ENCODE measurements at regions not wholly inside any gene's neighbourhood (a gene's known extent, or its start where the extent isn't known, plus 50 kb on each side); places are given as distances from the start of the nearest gene placed in this dataset.

DNA sequence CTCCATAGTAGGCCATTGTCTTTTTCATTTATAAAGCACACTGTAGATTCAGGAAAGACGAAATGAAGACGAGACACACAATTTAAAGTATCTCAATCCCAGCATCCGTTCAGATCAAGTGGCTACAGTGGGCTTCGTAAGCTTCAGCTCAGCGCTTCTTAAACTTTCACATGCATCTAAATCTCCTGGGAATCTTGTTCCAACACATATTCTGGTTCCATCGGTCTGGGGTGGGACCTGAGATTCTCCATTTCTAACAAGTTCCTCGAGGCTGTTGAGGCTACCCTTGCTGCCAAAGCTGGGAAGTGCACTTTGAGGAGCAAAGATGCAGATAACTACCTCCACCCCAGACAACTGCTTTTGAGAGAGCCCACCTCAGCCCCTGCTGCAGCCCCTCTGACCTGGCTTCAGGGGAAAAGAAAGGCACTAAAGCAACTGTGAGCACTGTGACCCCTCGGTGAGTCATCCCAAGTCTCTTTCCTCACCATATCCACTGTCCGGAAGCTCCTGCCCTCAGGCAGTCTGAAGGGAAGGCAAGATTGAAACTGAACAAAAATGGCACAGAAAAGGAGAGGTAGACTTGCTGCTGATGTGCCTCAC, 201.1 kb upstream of the FBXO11 start:
- no peak for DNase-seq (ENCODE audit: low read depth in 2 of 2)

DNA sequence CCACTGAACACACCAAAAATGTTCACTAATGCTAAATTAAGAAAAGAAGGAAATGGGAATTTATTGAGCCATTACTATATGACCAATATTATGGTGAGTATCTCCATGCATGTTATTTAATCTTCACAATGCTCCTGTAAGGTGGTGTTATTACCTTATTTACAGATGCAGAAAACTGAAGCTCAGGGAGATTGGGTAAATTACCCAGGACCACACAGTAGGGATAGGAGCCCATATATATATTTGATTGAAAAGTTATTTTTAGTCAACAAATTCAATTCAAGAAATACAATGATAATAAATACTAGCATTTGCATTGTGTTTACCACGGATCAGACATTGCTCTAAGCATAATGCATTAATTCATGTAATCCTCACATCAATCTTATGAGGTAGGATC, 202.2 kb upstream of the FBXO11 start:
- no peak for DNase-seq (ENCODE audit: low read depth in 2 of 2)

DNA sequence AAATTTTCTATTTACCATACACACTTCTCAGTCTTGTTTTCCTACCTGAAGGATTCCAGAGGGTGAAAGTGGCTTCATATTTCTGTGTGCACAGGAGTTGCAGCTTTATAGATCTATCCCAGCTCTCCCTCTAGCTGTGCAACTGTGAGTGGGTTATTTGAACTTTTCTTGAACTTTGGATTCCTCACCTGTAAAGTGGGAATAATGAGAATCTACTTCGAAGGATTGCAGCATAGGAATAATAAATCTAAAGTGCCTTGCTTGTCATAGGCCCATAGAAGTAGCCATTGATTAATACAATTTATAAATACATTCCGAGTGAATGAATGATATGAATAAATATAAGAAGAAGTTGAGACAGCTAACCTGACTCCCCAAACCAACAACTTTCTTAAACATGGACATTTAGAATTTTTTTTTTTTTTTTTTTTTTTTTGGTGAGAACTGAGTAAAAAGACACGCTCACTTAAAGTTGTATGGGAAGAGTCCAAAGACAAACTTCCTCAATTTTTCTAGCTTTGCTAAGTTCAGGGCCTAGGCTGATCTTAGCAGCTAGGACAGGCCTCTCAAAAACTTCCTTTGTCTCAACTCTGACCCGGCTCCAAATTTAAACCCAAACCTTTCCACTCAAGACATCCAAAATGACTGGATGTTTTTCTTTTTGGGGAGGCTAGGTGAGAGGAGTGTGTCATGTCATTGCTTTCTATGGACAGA, 203.3 kb upstream of the FBXO11 start:
- no peak for DNase-seq (ENCODE audit: low read depth in 2 of 2)

DNA sequence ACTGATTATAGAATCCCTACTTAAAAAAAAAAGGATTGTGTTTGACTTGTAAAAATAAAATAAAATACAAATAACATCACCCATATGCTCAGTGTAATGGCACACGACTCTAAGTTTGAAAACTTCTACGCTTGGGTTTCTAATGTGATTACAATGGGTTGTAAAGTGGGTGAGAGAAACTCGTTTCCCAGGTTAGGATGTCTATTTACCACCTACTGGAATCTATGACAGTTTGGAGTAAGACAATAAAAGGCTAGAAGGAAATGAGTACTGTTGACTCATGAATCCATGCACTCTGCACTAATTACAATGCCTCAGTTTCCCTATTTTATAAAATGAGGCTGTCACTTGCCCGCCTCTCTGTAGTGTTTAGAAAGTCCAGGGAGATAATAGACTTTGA, 204.0 kb upstream of the FOXN2 start:
- no peak for DNase-seq (ENCODE audit: low read depth in 2 of 2)

DNA sequence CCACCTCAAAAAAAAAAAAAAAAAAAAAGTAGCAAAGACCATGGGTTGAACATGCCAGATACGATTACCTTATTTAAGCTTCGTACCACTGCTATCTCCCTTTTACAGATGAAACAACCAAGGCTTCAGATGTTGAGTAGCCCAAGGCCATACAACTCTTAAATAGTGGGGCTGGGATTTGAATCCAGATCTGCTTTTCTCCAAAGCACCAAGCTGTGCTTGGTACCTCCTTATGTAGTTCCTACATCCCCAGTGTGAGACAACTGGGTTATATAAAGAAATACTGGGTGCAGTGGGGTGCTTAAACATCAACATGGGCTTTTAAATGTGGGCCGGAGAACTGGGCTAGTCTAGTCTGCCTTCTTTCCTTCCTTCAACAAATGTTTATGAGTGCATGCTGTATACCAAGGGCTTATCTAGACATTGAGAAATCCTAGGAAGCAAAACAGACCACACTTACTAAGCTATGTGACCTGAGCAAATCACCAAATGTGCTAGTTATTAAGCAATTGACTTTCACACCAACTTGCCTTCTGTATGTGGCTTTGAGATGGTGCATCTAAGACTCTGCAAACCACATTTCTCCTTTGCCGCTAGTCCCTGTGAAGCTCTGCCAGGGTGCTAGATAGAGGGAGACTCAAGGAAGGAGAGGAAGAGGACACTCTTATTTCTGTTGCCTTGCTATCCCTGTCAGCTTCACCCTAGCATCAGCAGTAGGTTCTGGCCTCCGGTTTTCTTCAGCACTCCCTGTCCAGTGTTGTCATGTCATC, 201.4 kb upstream of the FOXN2 start:
- no peak for DNase-seq (ENCODE audit: low read depth in 2 of 2)

DNA sequence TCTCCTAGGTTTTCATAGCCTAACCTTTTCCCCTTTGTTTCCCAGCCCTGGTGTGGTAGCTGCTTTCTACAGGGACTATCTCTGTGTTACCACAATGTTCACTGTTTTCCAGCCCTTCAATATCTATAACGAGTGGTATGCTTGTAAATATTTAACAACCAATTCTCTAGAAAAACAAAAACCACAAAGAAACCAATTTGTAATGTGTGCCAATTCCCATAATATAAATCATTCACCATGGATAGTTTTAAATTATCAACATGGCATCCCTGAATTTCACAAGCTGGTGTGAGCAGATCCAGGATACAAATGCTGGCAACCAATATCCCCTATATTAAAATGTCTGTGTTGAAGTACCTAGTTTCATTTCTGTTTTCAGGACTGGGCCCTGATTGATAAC, 200.7 kb upstream of the FOXN2 start:
- no peak for DNase-seq (ENCODE audit: low read depth in 2 of 2)

DNA sequence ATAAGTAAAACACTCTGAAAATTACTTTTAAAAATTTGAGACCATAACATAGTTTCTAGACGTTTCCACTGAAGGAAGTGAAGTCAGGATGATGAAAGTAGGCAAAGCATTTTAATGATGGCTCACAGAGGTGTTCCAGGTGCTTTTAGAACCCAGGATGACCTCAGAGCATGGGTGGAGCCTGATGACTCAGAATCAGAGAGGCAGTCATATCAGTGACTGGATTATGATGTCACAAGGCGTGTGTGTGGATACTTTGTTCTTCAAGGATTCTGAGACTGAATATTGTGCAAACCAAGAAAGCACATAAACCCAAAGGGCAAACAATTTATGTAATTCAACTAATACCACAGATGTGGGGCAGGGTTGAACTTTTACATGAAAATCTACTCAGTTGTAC, 200.2 kb upstream of the FOXN2 start:
- DNase-seq (ENCODE audit: low read depth in 2 of 2): peak; percentile 32 to 46

DNA sequence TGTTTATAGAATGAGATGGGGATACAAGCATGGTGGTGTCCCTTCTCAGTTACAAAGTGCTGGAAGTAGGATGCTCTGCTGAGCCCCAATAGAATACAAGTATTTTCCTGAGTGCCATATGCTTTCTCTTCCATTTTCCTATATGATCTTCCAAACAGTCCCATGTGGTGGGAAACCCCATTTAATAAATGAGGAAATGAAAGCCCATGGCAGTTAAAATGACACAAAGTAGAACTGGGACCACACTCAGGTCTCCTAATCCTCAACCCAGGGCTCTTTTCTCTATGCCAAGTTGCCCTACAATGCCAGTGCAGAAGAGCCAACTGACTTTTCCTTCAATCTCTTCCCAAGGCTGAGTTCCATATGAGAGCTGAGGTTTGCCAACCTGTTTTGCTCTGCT, 198.0 kb upstream of the FOXN2 start:
- DNase-seq (ENCODE audit: low read depth in 2 of 2): no peak

DNA sequence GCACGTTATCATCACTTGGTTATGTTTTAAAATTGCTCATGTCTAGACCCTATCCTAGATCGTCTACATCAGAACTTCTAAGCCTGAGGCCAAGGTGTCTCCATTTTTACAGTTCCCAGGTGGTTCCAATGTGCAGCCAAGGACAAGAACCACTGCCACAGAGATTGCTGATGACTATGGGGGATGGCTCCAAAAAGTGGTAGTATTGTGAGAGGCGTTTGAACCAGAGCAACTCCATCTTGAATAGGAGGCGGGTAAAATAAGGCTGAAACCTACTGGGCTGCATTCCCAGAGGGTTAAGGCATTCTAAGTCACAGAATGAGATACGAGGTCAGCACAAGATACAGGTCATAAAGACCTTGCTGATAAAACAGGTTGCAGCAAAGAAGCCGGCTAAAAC, 195.6 kb upstream of the FOXN2 start:
- no peak for DNase-seq (ENCODE audit: low read depth in 2 of 2)

DNA sequence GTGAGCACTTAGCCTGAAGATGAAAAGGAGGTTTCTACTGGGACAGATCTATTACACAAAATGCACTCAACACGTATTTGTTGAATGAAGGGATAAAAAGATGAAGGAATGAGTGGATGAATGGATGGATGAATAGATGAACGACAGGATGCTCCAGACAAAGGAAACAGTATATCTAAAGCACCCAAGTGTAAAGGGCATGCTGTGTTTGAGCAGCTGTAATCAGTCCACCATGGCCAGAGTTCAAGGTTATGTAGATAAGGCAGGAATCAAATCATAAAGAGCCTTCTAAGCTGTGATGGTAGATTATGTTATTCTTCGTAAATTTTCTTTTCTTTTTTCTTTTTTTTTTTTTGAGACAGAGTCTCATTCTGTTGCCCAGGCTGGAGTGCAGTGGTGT, 194.4 kb upstream of the FOXN2 start:
- no peak for DNase-seq (ENCODE audit: low read depth in 2 of 2)

DNA sequence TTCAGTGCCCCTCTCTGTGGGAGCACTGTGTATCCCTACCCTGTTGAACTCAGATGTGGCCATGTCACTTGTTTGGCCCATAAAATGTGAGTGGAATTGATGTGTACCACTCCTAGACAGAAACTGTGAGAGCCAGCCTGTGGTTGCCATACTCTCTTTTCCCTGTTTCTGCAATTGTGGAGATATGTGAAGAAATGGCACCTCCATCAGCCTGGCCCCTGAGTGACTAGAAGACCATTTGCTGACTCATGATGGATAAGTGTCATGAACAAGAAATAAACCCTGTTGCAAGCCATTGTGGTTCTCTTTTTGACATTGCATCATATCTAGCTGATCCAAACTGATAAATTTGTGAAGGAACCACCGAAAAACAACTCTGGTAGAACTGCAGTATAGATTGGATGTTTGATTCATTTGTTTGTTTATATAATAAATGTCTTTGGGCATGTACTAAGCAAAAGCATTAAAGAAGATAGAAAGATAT, 193.7 kb upstream of the FOXN2 start:
- no peak for DNase-seq (ENCODE audit: low read depth in 2 of 2)

DNA sequence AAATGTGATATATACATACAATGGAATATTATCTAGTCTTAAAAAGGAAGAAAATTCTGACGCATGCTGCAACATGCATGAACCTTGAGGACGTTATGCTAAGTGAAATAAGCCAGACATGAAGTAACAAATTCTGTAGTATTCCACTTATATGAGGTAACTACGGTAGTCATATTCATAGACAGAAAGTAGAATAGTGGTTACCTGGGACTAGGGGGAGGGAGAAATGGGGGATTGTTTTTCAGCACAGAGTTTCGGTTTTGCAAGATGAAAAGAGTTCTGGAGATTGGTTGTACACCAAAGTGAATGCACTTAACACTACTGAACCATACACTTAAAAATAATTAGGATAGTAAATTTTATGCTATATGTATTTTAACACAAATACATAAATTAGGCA, 192.3 kb upstream of the FOXN2 start:
- DNase-seq (ENCODE audit: low read depth in 2 of 2): no peak

DNA sequence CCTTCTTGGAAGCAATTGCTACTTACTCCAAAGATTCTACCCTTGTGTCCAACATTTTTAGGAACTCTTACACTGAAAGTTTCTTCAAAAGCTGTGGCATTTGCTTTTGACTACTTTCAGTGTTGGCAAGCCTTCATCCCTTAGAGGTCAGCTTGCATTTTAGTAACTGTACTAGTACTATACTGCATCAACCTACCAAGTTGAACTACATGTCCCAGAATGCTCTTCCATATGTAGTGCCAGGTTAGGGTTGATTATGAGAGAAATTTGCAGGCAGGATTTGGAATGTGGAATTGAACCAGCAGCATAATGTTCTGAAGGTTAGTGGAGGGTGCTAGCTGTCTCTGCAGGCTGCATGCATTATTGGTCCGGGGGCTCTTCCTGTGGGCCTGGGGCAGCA, 189.9 kb upstream of the FOXN2 start:
- no peak for DNase-seq (ENCODE audit: low read depth in 2 of 2)

DNA sequence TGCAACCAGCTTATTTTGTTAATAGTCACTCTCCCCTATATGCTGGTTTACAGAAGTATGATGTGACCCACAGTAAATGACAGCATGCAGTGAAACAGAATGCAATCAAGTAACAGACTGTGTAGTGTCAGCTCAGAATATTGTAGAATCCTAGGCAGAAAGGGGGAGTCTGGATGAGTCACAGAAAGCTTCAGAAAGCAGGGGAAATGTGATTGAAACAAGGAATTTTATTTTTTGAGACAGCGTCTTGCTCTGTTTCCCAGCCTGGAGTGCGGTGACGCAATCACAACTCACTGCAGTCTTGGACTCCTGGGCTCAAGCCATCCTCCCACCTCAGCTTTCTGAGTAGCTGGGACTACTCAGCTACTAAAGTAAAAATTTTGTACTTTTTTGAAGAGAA, 188.3 kb upstream of the FOXN2 start:
- DNase-seq (ENCODE audit: low read depth in 2 of 2): no peak

DNA sequence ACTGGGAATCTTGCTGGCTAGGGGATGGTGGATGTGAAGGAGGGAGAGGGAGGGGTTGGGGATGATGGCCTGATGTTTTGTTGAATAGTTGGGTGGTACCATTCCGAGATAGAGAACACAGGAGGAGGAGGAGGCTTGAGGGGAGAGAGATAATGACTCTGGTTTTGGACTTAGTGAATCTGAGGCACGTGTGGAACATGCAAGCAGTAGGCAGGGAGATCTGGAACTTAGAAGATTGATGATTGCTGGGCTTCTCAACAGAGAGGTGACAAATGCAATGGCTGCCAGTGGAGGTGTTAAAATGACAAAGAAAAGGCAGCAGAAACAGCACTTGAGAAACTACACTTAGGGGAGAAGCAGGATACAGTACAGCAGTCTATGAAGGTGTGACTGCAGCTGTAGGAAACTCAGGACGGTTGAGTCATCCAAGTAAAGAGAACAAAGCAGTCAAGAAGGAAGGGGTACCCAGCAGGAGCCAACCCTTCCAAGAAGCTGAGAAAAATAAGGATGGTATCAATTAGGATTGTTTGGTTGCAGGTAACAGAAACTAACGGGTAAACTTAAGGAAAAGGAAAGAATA, 186.8 kb upstream of the FOXN2 start:
- no peak for DNase-seq (ENCODE audit: low read depth in 2 of 2)

DNA sequence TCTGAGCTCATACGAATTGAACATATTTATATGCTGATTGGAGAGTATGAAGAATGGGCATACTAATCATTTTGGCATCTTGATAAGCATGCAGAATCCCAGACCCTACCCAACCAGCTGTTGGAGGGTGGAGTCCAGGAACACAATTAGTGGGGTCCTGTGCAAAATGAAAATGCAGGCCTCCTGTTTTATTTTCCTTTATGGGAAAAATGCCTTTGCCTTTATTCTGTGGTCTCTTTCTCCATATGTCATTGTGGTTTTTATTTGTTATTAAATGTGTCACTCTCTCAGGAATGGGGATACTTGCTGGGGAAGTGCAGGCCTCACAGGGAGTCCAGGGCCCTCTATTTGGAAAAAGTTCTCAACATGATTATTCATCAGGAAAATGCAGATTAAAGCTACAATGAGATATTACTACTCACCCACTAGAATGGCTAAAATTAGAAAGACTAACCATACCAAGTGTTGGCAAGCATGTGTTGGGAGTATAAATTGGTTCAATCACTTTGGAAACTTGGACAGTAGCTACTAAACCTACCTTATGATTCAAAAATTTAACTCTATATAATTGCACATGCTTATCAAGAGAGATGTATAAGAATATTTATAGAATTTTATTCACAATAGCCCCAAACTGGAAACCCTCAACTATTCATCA, 185.1 kb upstream of the FOXN2 start:
- no peak for DNase-seq (ENCODE audit: low read depth in 2 of 2)

DNA sequence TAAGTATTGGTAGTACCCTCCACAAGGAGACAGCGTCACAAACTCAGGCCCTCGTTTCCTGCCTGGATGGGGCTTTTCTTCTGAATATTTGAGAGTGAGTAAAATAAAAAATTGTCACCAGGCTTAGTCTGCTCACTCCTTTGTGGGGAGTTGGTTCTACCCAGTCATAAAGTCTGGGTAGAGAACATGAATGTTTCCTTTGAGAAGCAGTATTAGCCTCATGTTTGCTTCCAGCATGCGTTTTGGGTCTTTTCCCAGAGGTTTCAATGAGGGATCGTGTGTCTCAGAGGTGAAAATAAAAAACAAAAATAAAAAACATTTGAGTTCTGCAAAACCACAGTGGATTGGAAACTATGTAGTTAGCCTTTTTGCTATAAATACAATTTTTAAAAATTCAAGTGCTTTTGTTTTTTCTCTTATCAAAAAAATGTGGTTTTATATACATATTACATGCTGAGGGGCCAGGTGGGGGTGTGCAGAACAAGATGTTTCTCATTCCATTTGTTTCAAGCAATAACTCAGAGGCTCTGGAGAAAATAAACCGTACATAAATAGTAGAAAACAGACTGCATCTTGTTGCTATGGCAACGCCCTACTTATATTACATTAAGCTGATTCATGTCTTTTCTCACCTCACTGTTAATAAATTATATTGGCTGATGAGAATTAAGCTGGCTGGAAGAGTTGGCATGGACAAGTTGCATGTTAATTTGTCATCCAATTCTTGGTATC, 182.8 kb upstream of the FOXN2 start:
- DNase-seq (ENCODE audit: low read depth in 2 of 2): no peak

DNA sequence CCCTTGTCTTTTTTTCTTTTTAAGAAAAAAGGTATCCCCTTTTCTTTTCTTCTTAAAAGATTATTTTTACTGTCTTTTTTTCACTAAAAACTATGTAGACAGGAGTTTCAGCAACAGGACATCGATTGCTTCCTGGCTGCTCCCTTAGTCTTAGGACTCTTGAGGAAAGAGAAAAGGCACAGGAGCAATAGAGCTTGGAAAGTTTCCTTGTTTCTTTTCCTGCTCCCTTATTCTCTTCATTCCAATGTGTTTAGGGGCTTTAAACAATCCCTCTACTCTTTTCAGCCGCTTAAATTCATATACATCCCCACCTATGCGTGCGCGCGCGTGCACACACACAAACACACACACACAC, 182.2 kb upstream of the FOXN2 start:
- no peak for DNase-seq (ENCODE audit: low read depth in 2 of 2)

DNA sequence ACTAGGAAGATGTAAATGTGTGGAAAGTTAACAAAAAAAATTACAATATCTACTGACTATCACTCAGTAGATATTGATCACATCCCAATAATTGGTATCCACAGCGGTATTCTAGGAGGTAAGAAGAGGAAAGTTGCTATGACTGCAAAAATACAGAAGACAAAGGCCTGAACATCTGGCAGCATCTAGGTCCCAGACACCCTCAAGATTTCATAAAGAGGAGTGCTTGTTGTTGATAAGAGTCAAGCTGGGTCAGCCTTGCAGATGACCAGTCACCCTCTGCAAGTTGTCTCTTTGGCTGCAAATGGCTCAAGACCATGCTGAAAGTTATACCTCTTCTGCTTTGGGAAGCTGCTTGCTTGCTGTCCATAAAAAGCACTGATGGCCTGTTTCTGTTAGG, 179.8 kb upstream of the FOXN2 start:
- no peak for DNase-seq (ENCODE audit: low read depth in 2 of 2)

DNA sequence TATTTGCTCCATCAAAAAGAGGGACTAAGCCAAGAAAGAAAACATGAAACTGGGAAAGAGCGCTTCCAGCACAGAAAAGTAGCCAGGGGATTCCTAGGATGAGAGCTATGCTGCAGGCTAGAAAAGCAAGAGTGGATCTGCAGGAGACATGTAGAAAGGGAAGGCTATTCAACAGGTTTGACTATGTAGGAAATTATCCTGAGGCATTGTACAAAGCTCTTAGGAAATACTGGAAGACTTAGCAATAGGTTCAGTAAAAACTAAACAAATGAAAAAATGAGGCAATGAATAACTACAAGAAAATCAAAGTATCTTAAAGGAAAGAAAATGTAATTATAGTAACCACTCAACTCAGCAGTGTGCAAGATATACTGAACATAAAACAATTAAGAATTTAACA, 178.7 kb upstream of the FOXN2 start:
- no peak for DNase-seq (ENCODE audit: low read depth in 2 of 2)

DNA sequence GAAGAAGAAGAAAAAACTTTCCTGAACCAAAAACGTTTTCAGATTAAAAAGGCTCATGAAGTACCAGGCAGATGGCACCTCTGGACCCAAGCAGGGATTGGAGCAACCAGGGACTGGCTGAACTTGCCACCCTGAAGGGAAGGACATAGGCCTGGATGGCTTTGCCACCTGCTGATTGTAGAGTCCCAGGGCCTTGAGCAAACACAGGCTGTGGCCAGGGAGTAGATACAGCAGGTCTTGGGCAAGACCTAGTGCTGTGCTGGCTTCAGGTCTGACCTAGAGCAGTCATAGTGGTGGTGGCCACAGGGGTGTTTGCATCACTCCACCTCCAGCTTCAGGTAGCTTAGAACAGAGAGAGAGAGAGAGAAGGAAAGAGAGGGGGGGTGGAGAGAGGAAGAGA, 176.7 kb upstream of the FOXN2 start:
- DNase-seq (ENCODE audit: low read depth in 2 of 2): no peak

DNA sequence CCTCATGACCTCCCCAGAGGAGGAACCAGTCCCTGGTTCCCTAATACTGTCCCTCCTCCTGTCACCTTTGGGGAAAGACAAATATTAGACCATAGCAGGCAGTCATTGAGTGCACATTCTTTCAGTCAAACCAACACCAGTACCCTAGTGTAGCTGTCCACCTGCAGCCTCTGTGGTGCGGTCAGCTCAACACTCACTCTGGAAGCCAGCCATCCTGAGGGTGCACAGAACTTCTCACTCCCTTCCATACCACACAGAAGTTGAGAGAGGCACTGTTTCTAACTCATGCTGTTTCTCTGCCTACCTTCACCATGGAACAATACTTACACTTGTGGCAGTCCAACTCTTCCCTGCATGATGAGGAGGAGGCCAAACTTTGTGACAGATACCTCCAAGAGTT, 175.6 kb upstream of the FOXN2 start:
- DNase-seq (ENCODE audit: low read depth in 2 of 2): no peak

Measured in stimulated activated CD8-positive, alpha-beta memory T cell treated with anti-CD3 and anti-CD28 coated beads, Interleukin-15, amount 100 ng/mL, for 48 hours (primary cell).